Activated naive CD8-positive, alpha-beta T cell treated with anti-CD3 and anti-CD28 coated beads for 36 hours (primary cell): ENCODE measurements at regions not wholly inside any gene's neighbourhood (a gene's known extent, or its start where the extent isn't known, plus 50 kb on each side); places are given as distances from the start of the nearest gene placed in this dataset.

ENCODE experiments used
- DNase-seq: peaks from one replicate; pipeline ENCODE4 v3.0.0; 2021
- H3K27ac Mint-ChIP-seq: one replicate; pipeline ENCODE4 v1.8.0; 2022; ENCODE audit warnings: mild to moderate bottlenecking, moderate library complexity, mixed read lengths
- H3K27me3 Mint-ChIP-seq: one replicate; pipeline ENCODE4 v1.8.0; 2022; ENCODE audit warnings: mild to moderate bottlenecking, mixed read lengths
- H3K36me3 Mint-ChIP-seq: one replicate; pipeline ENCODE4 v1.8.0; 2021; ENCODE audit warnings: mild to moderate bottlenecking, mixed read lengths
- H3K4me1 Mint-ChIP-seq: one replicate; pipeline ENCODE4 v1.8.0; 2021; ENCODE audit warnings: mixed read lengths
- H3K4me3 Mint-ChIP-seq: one replicate; pipeline ENCODE4 v1.8.0; 2022; ENCODE audit warnings: mild to moderate bottlenecking, moderate library complexity, mixed read lengths
- H3K9me3 Mint-ChIP-seq: one replicate; pipeline ENCODE4 v1.8.0; 2022; ENCODE audit warnings: mixed read lengths

DNA sequence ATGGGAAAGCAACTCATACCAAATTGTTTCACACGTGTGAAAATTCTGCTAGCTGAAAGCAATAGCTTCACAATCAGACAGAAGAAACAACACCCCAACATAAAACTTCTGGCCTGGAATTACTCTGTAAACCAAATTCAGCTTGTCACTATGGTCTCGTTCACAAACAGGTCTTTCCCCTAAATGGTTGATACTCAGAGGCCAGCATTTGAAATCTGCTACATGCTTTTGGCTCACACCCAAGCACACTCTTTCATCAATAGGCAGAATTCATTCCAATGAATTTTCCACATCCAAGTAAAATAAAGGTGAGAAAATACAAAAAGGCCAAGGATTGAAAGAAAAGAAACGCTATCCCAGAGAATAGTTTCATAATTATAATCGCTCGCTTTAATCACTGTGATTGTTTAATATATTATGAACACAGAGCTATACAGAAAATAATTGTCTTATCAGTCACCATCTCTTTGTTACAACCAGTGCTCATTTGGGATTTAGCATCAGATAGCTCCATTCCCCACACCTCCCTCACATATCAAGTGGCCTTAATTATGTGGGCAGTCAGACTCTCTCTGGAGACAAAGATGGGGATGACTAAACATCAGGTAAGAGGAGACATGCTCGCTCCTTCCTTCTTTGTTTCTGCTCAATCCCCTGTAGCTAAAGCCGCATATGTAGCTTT lies 503.8 kb upstream of the ARRDC4 start:
- H3K27me3 Mint-ChIP-seq = no peaks in the 10 kb centered on the region

DNA sequence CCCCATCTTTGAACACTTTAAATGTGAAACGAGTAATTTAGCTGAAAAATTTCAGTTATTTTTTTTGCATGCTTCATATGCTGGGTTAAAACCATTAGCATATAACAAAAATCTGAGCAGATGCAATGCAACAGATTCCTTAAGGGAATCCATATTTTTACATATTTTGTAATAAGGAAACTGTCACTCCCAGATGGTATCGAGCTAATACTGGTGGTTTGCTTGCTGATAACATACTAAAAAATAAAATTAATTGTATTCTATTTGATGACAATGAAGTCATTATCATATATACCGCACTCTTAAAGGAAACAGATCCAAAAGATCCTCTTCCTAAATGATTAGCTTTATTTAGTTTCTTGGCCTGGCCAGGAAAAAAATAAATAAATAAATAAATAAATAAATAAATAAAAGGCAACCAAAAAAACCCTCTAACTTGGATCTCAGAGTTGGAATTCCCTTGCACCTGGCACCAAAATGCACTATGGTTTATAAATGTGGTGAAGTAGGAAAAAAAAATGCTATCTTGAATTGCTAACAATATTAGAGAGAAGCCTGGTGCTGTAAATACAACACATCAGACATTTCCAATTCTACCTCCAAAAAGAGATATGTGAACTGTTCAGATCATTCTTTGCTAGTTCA lies 503.2 kb upstream of the ARRDC4 start:
- no peaks in the 10 kb centered on the region for H3K9me3 Mint-ChIP-seq
- H3K27me3 Mint-ChIP-seq = no peaks in the 10 kb centered on the region
- H3K4me3 Mint-ChIP-seq = no peak overlapping the region
- DNase-seq = no peak
- no peaks in the 10 kb centered on the region for H3K4me1 Mint-ChIP-seq
- H3K36me3 Mint-ChIP-seq = no peaks in the 10 kb centered on the region
- H3K27ac Mint-ChIP-seq = no peak overlapping the region

More for the DNA sequence above, 503.8 kb upstream of the ARRDC4 start:
- Mint-ChIP-seq H3K4me1 (no peaks in the 10 kb centered on the region), H3K27ac (no peak overlapping the region), H3K4me3 (no peak overlapping the region), H3K9me3 (no peaks in the 10 kb centered on the region), H3K36me3 (no peaks in the 10 kb centered on the region)
- no peak for DNase-seq

DNA sequence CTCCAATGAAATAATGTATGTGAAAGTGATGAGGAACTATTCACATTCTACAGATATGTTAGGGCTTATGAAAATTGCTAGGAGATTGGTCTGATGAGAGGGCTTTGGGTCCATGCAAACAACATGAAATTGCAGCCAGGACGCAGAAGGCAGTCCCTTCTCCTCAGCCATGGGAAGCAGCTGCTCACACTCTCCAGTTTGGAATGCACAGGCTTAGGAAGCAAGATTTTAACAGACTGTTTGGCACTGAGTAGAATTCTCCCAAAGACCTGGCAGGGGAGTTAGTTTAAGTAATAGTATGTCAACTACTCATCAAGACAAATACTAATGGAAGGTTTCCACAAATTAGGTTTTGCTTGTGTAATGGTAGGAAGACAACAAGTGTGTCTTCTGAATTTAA lies 500.7 kb upstream of the ARRDC4 start:
- Mint-ChIP-seq H3K27ac (no peak overlapping the region), H3K36me3 (no peaks in the 10 kb centered on the region), H3K27me3 (no peaks in the 10 kb centered on the region), H3K4me3 (no peak overlapping the region), H3K9me3 (no peaks in the 10 kb centered on the region), H3K4me1 (no peaks in the 10 kb centered on the region)
- DNase-seq = no peak

DNA sequence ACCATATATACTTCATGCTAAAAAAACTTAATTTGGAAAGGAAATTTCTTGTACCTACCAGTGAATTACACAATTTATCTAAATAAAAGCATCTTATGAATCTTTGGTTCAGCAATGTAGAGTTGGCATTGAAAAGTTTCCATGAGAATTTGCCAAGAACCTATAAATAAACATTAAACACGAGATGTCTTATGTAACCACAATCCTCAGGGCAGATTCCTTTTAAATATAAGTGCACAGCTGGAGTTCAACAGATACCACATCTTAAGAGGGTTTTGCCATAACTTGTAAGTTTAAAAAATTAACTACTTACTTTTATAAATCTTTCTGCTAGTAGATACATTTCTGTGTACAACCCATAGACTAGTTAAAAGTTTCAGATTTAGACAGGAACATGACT lies 499.3 kb upstream of the ARRDC4 start:
- no peaks in the 10 kb centered on the region for H3K4me1 Mint-ChIP-seq
- H3K36me3 Mint-ChIP-seq = no peaks in the 10 kb centered on the region
- no peak overlapping the region for H3K27ac Mint-ChIP-seq
- H3K27me3 Mint-ChIP-seq = no peaks in the 10 kb centered on the region
- H3K9me3 Mint-ChIP-seq = no peaks in the 10 kb centered on the region
- no peak for DNase-seq
- H3K4me3 Mint-ChIP-seq = no peak overlapping the region

DNA sequence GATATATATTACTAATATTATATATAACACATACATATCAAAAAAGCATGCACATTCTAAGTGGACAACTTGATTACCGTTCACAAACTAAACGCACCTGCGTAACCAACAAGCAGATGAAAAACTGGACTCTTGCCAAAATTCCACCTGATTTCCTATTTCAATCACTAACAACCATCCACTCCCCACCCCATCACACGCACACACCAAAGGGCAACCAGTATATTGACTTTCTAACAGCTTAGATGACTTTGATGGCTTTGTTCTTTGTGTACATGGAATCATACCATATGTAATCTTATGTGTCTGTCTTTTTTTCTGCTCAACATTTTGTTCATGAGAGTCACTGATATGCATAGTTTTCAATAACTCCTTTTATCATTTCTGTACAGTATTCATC lies 496.8 kb upstream of the ARRDC4 start:
- Mint-ChIP-seq H3K4me3 (no peak overlapping the region), H3K27ac (no peak overlapping the region), H3K36me3 (no peaks in the 10 kb centered on the region), H3K27me3 (no peaks in the 10 kb centered on the region), H3K9me3 (peaks cover 3% of the 10 kb centered on the region), H3K4me1 (no peaks in the 10 kb centered on the region)
- no peak for DNase-seq

DNA sequence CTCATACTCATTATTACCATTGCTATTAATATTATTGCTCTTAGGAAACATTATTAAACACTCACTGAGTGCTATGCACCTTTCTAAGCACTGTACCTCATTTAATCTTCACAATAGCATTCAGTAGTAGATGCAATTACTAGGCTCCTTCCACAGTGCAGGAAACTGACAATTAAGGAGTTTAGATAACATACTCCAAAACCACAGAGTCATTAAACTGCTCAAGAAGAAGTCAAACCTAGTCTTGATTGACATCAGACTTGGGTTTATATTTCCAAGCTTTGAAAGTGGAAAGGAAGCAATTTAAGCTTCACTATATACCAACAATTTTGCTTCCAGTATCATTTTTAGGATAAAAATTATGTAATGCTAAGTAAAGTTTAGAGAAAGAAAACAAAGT lies 490.1 kb upstream of the ARRDC4 start:
- Mint-ChIP-seq H3K9me3 (peaks cover 5% of the 10 kb centered on the region), H3K27ac (no peak overlapping the region), H3K36me3 (no peaks in the 10 kb centered on the region), H3K4me3 (no peak overlapping the region), H3K4me1 (no peaks in the 10 kb centered on the region), H3K27me3 (no peaks in the 10 kb centered on the region)
- no peak for DNase-seq

DNA sequence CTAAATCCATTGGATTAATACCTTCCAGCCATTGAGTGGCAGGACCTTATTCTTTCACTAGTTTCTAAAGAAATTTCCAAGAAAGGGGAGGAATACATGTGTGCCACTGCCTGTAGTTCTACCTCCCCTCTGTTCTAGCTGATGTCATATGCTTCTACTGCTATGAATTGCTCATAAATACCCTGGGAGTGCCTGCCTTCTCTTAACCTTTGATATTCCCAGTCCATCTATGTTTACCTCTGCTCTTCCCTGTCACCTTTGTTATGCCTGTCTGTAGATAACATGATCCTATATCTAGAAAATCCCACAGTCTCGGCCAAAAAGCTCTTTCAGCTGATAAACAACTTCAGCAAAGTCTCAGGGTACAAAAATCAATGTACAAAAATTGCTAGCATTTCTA lies 486.9 kb upstream of the ARRDC4 start:
- H3K4me1 Mint-ChIP-seq = no peaks in the 10 kb centered on the region
- no peak for DNase-seq
- H3K27ac Mint-ChIP-seq = no peak overlapping the region
- H3K27me3 Mint-ChIP-seq = no peaks in the 10 kb centered on the region
- no peaks in the 10 kb centered on the region for H3K36me3 Mint-ChIP-seq
- H3K9me3 Mint-ChIP-seq = peaks cover 2% of the 10 kb centered on the region
- H3K4me3 Mint-ChIP-seq = no peak overlapping the region

DNA sequence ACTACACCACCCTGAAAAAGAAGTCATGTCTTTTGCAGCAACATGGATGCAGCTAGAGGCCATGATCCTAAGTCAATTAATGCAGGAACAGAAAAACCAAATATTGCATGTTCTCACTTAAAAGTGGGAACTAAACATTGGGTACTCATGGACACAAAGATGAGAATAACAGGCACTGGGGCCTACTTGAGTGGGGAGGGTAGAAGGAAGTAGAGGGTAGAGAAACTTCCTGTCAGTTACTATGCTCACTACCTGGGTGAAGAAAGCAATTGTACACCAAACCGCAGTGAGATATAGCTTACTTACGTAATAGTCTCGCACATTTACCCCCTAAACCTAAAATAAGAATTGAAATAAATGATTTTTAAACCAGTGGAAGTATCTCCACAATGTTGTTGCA lies 480.5 kb upstream of the ARRDC4 start:
- Mint-ChIP-seq H3K27me3 (no peaks in the 10 kb centered on the region), H3K4me3 (no peak overlapping the region), H3K4me1 (no peaks in the 10 kb centered on the region), H3K36me3 (no peaks in the 10 kb centered on the region), H3K27ac (no peak overlapping the region), H3K9me3 (no peaks in the 10 kb centered on the region)
- DNase-seq = no peak

DNA sequence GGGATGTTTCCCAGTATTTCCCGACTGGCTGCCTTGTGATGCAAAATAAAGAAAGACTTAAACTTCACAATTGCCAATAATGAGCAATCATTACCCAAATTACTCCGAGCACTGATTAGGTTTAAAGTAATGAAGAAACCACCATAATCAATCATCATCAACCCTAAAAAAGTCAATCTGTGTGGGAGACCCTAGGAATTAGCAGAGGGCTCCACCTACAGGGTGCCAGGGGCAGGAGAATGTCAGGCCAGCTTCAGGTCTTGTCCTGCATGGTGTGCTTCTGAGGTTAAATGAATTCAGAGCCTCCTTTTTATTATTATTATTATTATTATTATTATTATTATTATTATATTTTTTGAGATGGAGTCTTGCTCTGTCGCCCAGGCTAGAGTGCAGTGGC lies 478.0 kb upstream of the ARRDC4 start:
- DNase-seq = no peak
- Mint-ChIP-seq H3K27ac (no peak overlapping the region), H3K9me3 (peaks cover 5% of the 10 kb centered on the region), H3K4me3 (no peak overlapping the region), H3K4me1 (no peaks in the 10 kb centered on the region), H3K36me3 (no peaks in the 10 kb centered on the region), H3K27me3 (no peaks in the 10 kb centered on the region)

DNA sequence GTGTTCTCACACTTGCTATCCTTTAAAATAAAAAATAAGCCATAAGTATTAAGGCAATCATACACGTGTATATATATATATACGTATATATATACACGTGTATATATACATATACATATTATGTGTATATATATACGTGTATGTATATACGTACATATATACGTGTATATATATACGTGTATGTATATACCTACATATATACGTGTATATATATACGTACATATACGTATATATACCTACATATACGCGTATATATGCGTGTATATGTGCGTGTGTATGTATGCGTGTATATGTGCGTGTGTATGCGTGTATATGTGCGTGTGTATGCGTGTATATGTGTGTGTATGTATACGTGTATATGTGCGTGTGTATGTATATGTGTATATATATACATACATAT lies 477.3 kb upstream of the ARRDC4 start:
- Mint-ChIP-seq H3K4me3 (no peak overlapping the region), H3K9me3 (peaks cover 5% of the 10 kb centered on the region), H3K27me3 (peaks cover 3% of the 10 kb centered on the region), H3K4me1 (no peaks in the 10 kb centered on the region), H3K36me3 (no peaks in the 10 kb centered on the region), H3K27ac (no peak overlapping the region)
- no peak for DNase-seq

DNA sequence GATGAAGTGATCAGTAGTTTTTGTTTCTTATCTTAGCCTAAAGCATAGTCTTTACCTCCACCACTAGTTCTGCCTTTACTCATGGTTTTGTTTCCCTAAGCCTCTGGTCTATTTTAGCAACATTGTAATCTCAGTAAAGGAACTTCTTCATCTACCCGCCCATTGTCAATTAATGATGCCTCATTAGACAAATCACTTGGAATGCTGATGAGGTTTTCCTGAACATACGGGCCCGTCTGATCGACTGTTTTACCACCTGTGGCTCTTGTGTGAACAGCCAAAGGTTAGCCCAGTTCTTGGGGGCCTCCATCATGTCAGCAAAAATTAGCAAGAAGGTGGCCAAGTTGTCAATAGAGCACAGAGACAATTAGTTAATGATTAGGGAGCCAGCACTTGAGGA lies 470.1 kb upstream of the ARRDC4 start:
- no peak for DNase-seq
- peaks cover 3% of the 10 kb centered on the region for H3K27me3 Mint-ChIP-seq
- no peak overlapping the region for H3K27ac Mint-ChIP-seq

DNA sequence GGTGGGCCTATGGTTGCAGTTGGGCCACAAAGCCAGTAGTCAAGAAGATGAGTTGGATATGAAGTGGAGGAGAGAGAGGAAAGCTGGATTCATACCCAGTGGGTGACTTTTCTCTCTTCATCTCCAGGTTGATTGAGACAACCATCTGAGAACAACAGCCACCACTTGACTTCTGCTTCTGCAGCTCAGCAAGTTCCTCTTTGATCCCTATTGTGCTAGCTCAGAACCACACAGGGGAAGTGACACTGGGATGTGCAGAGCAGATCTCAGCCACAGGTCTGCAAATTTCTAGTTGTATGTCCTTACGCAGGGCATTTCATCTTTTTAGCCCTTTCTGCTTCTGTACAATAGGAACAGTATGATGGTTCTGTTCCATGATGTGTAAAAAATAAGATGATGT lies 459.2 kb upstream of the ARRDC4 start:
- Mint-ChIP-seq H3K4me3 (no peak overlapping the region), H3K36me3 (no peaks in the 10 kb centered on the region), H3K27ac (no peak overlapping the region), H3K9me3 (peaks cover 2% of the 10 kb centered on the region), H3K4me1 (no peaks in the 10 kb centered on the region), H3K27me3 (no peaks in the 10 kb centered on the region)
- no peak for DNase-seq

More for the DNA sequence above, 470.1 kb upstream of the ARRDC4 start:
- Mint-ChIP-seq H3K4me1 (no peaks in the 10 kb centered on the region), H3K36me3 (no peaks in the 10 kb centered on the region), H3K9me3 (peaks cover 6% of the 10 kb centered on the region), H3K4me3 (no peak overlapping the region)

DNA sequence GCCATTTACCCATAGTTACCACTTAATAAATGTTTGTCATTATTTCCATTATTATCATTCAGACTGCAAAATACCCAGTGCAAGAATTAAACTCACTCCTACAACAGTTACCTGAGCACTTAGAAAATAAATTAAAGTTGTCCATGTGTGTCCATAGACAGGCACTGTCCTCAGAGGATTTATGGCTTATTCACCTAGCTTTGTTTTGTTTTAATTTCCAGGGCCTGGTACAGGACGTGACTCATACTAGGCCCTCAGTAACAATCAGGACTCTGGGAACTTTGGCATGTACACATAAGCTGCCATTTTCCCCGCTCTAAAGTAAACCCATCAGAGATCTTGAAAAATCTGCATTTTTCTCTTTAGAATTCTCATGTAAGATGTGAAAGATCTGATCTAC lies 458.5 kb upstream of the ARRDC4 start:
- no peaks in the 10 kb centered on the region for H3K36me3 Mint-ChIP-seq
- no peaks in the 10 kb centered on the region for H3K4me1 Mint-ChIP-seq
- no peak for DNase-seq
- H3K27me3 Mint-ChIP-seq = no peaks in the 10 kb centered on the region
- H3K4me3 Mint-ChIP-seq = no peak overlapping the region
- peaks cover 2% of the 10 kb centered on the region for H3K9me3 Mint-ChIP-seq
- no peak overlapping the region for H3K27ac Mint-ChIP-seq

DNA sequence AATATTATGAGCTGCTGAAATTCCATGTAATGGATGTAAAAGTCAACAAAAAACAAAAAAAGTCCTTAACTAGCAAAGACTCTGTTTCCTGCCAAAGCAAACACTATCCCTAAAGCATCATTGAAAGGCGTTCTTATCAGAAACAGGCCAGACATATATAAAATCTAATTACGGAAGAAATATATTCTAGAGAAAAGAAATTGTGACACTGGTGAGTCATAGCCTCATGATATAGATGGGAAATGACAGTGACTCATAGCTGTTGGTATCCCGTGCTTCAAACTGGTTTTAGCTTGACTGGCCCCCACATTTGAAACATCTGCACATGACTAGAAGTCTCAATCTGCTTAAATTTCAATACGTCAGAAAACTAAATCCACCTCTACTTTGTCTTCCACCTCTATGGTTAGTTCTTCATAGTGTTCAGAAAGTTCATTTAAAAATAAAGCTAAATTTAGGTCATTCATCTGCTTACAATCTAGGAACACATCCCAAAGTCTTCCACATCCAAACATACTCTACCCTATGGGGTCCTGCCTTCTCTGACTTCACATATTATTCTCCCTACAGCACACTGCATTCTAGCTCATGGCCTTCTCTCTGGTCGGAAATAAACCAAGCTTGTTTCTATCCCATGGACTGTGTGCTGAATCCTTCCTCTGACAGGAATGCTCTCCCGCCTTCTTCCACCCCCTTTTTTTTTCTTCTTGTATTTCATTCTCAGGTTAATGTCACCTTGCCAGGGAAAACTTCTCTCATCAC lies 456.3 kb upstream of the ARRDC4 start:
- Mint-ChIP-seq H3K9me3 (peaks cover 2% of the 10 kb centered on the region), H3K36me3 (no peaks in the 10 kb centered on the region), H3K4me3 (no peak overlapping the region), H3K4me1 (no peaks in the 10 kb centered on the region), H3K27ac (no peak overlapping the region), H3K27me3 (no peaks in the 10 kb centered on the region)
- no peak for DNase-seq

DNA sequence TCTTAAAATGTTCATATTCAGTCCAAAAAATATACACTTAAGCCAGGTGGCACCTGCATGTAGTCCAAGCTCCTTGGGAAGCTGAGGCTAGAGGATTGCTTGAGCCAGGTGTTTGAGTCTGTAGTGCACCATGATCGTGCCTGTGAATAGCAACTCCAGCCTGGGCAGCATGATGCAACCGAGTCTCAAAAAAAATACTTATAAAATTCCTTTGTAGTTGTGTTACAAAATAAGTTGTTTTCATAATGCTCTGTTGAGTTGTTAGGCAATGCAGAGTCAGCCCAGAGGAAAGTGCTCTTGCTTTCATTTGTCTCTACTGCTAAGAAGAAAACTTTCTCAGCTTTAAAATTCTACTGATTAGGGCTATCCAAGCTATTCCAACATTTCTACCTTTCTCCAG lies 442.8 kb upstream of the ARRDC4 start:
- Mint-ChIP-seq H3K27ac (no peak overlapping the region), H3K4me1 (no peaks in the 10 kb centered on the region), H3K36me3 (no peaks in the 10 kb centered on the region), H3K4me3 (no peak overlapping the region), H3K27me3 (no peaks in the 10 kb centered on the region), H3K9me3 (peaks cover 1% of the 10 kb centered on the region)
- no peak for DNase-seq

DNA sequence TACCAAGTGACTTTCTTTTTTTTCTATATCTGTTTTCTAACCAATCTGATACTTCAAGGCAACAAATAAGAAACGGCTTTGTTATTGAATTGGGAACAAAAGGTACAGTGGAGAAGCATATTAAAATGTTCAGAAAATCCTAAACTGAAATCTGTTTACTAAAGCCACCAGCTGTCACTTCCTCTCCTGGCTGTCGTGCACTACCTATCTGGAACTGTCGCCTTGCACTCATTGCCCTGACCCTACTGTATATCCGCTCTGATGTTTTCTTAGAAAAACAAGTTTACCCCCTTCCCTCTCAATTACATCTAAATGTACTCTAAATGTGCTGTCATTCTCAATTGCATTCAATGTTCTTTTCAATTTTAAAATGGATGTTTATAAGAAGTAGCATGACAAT lies 439.8 kb upstream of the ARRDC4 start:
- H3K36me3 Mint-ChIP-seq = no peaks in the 10 kb centered on the region
- no peak overlapping the region for H3K27ac Mint-ChIP-seq
- peaks cover 2% of the 10 kb centered on the region for H3K27me3 Mint-ChIP-seq
- no peak overlapping the region for H3K4me3 Mint-ChIP-seq
- H3K4me1 Mint-ChIP-seq = no peaks in the 10 kb centered on the region
- H3K9me3 Mint-ChIP-seq = peaks cover 1% of the 10 kb centered on the region
- DNase-seq = no peak
